ENCODE measurements at regions not wholly inside any gene's neighbourhood (a gene's known extent, or its start where the extent isn't known, plus 50 kb on each side); places are given as distances from the start of the nearest gene placed in this dataset.

DNA sequence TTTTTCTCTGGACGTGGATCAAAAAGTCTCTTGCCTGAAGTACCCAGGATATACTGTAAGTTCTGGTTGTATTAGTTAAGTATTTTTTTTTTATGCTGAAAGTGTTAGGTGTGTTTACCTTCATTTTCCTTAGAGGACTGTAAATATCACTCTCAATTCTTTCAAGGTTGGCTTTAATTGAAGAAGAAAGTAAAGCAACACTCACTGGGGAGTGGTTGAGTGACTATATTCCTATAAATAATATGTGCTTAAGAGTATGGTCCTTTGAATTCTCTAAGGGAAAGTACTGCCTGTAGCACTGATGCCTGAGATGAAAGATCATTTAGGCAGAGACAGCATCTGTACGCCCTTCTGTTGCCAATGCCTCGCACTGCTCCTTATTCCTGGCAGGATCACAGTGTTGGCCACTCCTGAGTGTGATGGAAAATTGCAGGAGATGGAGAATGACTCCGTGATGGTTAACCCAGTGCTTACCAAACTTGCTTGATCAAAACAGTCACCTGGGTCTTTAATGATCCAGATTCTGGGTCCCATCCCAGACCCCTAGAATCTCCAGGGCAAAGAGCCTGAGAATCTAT, 182.0 kb upstream of the MPDZ start:
- H3K36me3 ChIP-seq (ENCODE audit: control insufficient read depth in 2 of 2, insufficient read depth in 2 of 2, low read length in 1 of 2): no peaks in the 10 kb centered on the region
- no peak for DNase-seq (ENCODE audit: low read depth in 6 of 9, low spot score in 9 of 9)
- H3K27ac ChIP-seq (ENCODE audit: low read depth in 1 of 2, low read length in 1 of 2): no peak overlapping the region
- no peaks in the 10 kb centered on the region for H3K9me3 ChIP-seq (ENCODE audit: control insufficient read depth in 2 of 2, insufficient read depth in 1 of 2, low read length in 1 of 2)
- WGBS: 90% methylated on average over 4 of the region's 4 CpGs
- no peaks in the 10 kb centered on the region for H3K27me3 ChIP-seq (ENCODE audit: control insufficient read depth in 2 of 2, insufficient read depth in 1 of 2, low read length in 1 of 2)
- no peak overlapping the region for H3K4me3 ChIP-seq (ENCODE audit: low read length in 2 of 2)
- H3K4me1 ChIP-seq (ENCODE audit: control insufficient read depth in 2 of 2, insufficient read depth in 2 of 2, low read length in 2 of 2): no peaks in the 10 kb centered on the region

DNA sequence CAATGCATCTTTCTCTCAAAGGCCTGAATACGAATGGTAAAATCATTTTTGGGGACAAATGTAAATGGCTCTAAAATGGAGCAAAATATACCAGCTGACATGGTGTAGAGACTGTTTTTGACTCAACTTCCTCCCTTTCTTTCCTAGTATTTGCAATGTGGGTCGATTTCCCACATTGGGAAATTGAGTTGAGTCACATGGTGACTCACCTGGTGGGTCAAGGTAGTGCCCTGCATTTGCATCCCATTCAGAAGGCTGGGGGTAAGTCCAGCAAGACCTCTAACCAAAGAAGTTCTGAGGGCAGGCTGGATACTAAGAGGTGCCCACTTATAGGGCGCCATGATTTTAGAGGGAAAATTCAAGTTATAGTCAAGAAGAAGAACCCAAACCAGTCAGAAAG, 179.6 kb upstream of the MPDZ start:
- no peak for DNase-seq (ENCODE audit: low read depth in 6 of 9, low spot score in 9 of 9)
- H3K27ac ChIP-seq (ENCODE audit: low read depth in 1 of 2, low read length in 1 of 2): no peak overlapping the region
- H3K36me3 ChIP-seq (ENCODE audit: control insufficient read depth in 2 of 2, insufficient read depth in 2 of 2, low read length in 1 of 2): no peaks in the 10 kb centered on the region
- H3K4me1 ChIP-seq (ENCODE audit: control insufficient read depth in 2 of 2, insufficient read depth in 2 of 2, low read length in 2 of 2): no peaks in the 10 kb centered on the region
- no peaks in the 10 kb centered on the region for H3K27me3 ChIP-seq (ENCODE audit: control insufficient read depth in 2 of 2, insufficient read depth in 1 of 2, low read length in 1 of 2)
- H3K9me3 ChIP-seq (ENCODE audit: control insufficient read depth in 2 of 2, insufficient read depth in 1 of 2, low read length in 1 of 2): no peaks in the 10 kb centered on the region
- H3K4me3 ChIP-seq (ENCODE audit: low read length in 2 of 2): no peak overlapping the region
- WGBS: 88% methylated on average over 3 of the region's 3 CpGs

DNA sequence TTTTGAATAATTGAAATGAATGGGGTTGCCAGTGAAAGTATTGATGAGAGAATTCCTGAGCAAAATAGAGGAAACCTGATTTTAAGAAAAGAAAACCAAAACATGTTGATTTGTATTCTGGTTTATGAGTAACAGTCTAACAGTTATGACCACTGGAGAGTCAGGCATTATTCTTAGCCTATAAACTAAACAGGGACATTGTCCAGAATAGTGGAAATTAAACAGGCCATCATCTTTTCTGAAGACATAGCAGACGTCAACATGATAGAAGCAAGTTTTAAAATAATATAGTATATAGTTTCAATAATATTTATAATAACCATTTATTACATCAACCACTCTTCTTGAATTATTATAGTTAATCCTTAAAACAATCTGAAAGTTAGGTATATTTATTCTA, 178.3 kb upstream of the MPDZ start:
- no peak for DNase-seq (ENCODE audit: low read depth in 6 of 9, low spot score in 9 of 9)
- Histone ChIP-seq H3K36me3 (ENCODE audit: control insufficient read depth in 2 of 2, insufficient read depth in 2 of 2, low read length in 1 of 2) (no peaks in the 10 kb centered on the region), H3K4me3 (ENCODE audit: low read length in 2 of 2) (no peak overlapping the region), H3K27ac (ENCODE audit: low read depth in 1 of 2, low read length in 1 of 2) (no peak overlapping the region), H3K4me1 (ENCODE audit: control insufficient read depth in 2 of 2, insufficient read depth in 2 of 2, low read length in 2 of 2) (no peaks in the 10 kb centered on the region), H3K9me3 (ENCODE audit: control insufficient read depth in 2 of 2, insufficient read depth in 1 of 2, low read length in 1 of 2) (no peaks in the 10 kb centered on the region), H3K27me3 (ENCODE audit: control insufficient read depth in 2 of 2, insufficient read depth in 1 of 2, low read length in 1 of 2) (no peaks in the 10 kb centered on the region)
- 99% methylated on average over 1 of the region's 1 CpG for WGBS

DNA sequence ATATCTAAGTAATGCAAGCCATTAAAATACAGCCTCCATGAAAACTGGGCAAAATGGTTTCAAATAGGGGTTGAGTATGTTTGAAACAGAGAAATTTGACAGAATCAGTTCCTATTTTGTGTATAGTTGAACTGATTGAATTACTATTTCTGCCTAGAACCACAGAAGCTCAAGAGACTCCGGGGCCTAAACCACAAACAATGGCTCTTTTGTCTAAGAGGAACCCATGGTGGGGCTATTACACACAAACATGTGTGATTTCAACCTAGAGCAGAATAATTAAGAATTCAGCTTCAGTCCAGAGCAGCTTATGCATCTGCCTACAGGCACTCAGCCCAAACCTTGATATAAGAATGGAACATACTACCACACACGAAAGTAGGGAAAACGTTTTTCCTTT, 171.2 kb upstream of the MPDZ start:
- Histone ChIP-seq H3K27me3 (ENCODE audit: control insufficient read depth in 2 of 2, insufficient read depth in 1 of 2, low read length in 1 of 2) (no peaks in the 10 kb centered on the region), H3K4me1 (ENCODE audit: control insufficient read depth in 2 of 2, insufficient read depth in 2 of 2, low read length in 2 of 2) (no peaks in the 10 kb centered on the region), H3K27ac (ENCODE audit: low read depth in 1 of 2, low read length in 1 of 2) (no peak overlapping the region), H3K36me3 (ENCODE audit: control insufficient read depth in 2 of 2, insufficient read depth in 2 of 2, low read length in 1 of 2) (no peaks in the 10 kb centered on the region), H3K4me3 (ENCODE audit: low read length in 2 of 2) (no peak overlapping the region), H3K9me3 (ENCODE audit: control insufficient read depth in 2 of 2, insufficient read depth in 1 of 2, low read length in 1 of 2) (no peaks in the 10 kb centered on the region)
- WGBS: 56% methylated on average over 3 of the region's 3 CpGs
- no peak for DNase-seq (ENCODE audit: low read depth in 6 of 9, low spot score in 9 of 9)

DNA sequence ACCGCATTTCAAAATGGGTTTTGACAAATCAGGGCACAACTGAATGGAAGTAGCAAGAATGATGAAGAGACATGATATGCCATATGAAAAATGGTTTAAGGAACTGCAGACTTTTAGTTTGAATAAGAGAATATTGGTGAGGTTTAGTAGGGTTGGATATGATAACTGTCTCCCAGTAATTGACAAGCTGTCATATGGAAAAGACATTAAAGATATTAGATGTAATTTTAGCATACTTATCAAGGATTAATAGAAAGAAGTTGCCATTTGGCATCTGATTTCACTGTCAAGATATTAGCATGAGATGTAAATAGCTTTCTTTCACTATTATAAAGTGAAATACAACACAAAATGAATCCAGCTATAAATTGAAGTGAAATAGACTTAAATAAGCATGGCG, 169.0 kb upstream of the MPDZ start:
- no peak overlapping the region for H3K27ac ChIP-seq (ENCODE audit: low read depth in 1 of 2, low read length in 1 of 2)
- no peak for DNase-seq (ENCODE audit: low read depth in 6 of 9, low spot score in 9 of 9)
- H3K27me3 ChIP-seq (ENCODE audit: control insufficient read depth in 2 of 2, insufficient read depth in 1 of 2, low read length in 1 of 2): no peaks in the 10 kb centered on the region
- H3K4me1 ChIP-seq (ENCODE audit: control insufficient read depth in 2 of 2, insufficient read depth in 2 of 2, low read length in 2 of 2): no peaks in the 10 kb centered on the region
- H3K4me3 ChIP-seq (ENCODE audit: low read length in 2 of 2): no peak overlapping the region
- H3K9me3 ChIP-seq (ENCODE audit: control insufficient read depth in 2 of 2, insufficient read depth in 1 of 2, low read length in 1 of 2): no peaks in the 10 kb centered on the region
- H3K36me3 ChIP-seq (ENCODE audit: control insufficient read depth in 2 of 2, insufficient read depth in 2 of 2, low read length in 1 of 2): no peaks in the 10 kb centered on the region
- 94% methylated on average over 2 of the region's 2 CpGs for WGBS

DNA sequence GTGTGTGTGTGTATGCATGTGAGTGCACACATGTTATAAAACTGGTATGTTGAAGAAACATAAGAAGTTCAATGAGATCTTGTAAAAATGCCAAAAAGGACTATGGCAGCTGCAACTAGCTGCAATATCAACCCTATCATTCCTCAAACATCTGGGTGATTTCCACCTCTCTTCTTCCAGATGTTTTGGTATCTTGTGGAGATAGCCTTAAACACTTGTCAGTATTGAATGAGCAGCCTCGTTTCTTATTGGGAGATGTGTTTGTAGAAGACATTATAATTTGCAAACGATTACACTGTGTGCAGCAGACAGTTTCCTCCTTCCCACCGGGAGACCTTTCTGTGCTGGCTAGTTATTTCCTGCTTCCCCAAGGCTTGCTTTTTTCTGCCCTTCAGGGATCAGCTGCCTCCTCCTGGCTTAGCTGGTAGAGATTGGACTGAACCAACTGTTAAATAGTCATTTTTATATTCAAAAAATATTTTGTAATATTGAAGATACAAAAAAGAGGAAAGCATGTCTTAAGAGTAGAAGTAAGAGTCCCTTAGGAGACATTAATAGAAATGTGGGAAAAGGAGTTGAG, 168.4 kb upstream of the MPDZ start:
- Histone ChIP-seq H3K9me3 (ENCODE audit: control insufficient read depth in 2 of 2, insufficient read depth in 1 of 2, low read length in 1 of 2) (no peaks in the 10 kb centered on the region), H3K27me3 (ENCODE audit: control insufficient read depth in 2 of 2, insufficient read depth in 1 of 2, low read length in 1 of 2) (no peaks in the 10 kb centered on the region), H3K36me3 (ENCODE audit: control insufficient read depth in 2 of 2, insufficient read depth in 2 of 2, low read length in 1 of 2) (no peaks in the 10 kb centered on the region), H3K4me1 (ENCODE audit: control insufficient read depth in 2 of 2, insufficient read depth in 2 of 2, low read length in 2 of 2) (no peaks in the 10 kb centered on the region), H3K4me3 (ENCODE audit: low read length in 2 of 2) (no peak overlapping the region), H3K27ac (ENCODE audit: low read depth in 1 of 2, low read length in 1 of 2) (no peak overlapping the region)
- WGBS: 14% methylated on average over 3 of the region's 3 CpGs
- DNase-seq (ENCODE audit: low read depth in 6 of 9, low spot score in 9 of 9): no peak

DNA sequence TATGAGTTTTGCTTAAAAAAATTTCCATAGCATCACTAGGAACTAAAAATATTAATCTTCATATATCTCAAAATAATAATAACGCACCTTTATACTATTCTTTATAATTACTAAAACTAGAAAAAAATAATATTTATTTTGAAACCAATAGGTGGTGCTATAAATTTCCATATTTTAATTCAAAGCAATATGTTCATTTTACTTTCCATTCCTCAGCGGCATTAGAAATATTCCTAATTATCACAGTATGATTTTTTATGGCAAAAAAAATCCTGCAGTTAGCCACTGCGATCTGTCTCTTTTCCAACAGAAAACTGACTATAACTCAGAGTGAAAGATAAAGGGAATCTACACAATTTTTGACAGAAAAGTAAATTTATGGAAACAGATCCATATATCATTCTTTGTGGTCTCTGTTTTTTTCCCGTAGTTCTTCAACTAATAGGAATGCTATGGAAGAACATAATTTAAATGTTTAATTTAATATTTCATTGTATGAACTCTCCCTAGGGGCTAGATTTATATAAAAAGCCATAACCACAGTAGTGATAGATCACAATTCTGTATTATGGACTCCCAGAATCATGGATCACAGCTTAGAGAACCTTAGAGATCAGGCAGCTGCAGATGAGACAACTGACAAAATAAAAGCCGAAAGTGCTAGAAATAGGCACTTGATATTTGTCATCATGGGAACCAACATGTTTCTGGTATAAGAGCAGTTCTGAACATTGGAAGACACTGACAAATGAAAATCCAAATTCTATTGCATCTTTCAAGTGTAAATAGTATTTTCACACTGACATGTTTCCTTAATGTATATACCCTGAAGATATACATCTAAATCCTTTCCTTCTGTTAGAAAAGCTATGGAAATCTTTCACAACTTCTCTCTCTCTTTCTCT, 167.7 kb upstream of the MPDZ start:
- no peaks in the 10 kb centered on the region for H3K4me1 ChIP-seq (ENCODE audit: control insufficient read depth in 2 of 2, insufficient read depth in 2 of 2, low read length in 2 of 2)
- H3K9me3 ChIP-seq (ENCODE audit: control insufficient read depth in 2 of 2, insufficient read depth in 1 of 2, low read length in 1 of 2): no peaks in the 10 kb centered on the region
- no peaks in the 10 kb centered on the region for H3K36me3 ChIP-seq (ENCODE audit: control insufficient read depth in 2 of 2, insufficient read depth in 2 of 2, low read length in 1 of 2)
- no peak for DNase-seq (ENCODE audit: low read depth in 6 of 9, low spot score in 9 of 9)
- no peak overlapping the region for H3K4me3 ChIP-seq (ENCODE audit: low read length in 2 of 2)
- 78% methylated on average over 5 of the region's 5 CpGs for WGBS
- no peaks in the 10 kb centered on the region for H3K27me3 ChIP-seq (ENCODE audit: control insufficient read depth in 2 of 2, insufficient read depth in 1 of 2, low read length in 1 of 2)
- H3K27ac ChIP-seq (ENCODE audit: low read depth in 1 of 2, low read length in 1 of 2): no peak overlapping the region

DNA sequence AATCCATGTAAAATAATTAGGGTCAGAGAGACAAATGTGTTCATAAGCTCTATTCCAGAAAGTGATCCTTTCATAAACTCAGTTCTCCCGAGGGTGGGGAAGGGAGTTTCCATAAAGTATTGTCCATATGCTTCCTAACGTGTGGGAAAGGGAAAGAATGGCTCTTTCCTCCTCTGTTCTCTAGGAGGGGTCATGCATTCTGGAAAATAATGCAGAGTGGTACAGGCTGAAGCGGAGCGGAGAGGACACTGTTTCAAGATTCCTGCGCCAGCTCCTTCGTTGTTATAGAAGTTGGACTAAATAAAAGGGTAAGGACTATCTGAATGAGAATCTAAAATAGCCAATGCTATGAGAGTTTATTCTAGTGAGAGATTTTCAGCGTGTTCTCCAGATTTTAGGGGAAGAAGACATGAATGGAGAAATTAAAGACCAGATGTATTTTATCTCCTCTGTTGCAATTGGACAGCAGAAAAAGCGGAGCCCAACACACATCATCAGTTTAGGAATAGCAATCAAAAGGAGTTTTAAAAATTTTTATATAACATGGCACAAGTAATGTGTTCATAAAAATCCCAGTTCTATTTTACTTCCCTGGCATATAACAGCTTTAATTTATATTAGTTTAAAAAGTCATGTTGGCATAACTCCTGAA, 166.9 kb upstream of the MPDZ start:
- WGBS: 91% methylated on average over 8 of the region's 8 CpGs
- Histone ChIP-seq H3K27me3 (ENCODE audit: control insufficient read depth in 2 of 2, insufficient read depth in 1 of 2, low read length in 1 of 2) (no peaks in the 10 kb centered on the region), H3K27ac (ENCODE audit: low read depth in 1 of 2, low read length in 1 of 2) (no peak overlapping the region), H3K4me3 (ENCODE audit: low read length in 2 of 2) (no peak overlapping the region), H3K36me3 (ENCODE audit: control insufficient read depth in 2 of 2, insufficient read depth in 2 of 2, low read length in 1 of 2) (no peaks in the 10 kb centered on the region), H3K4me1 (ENCODE audit: control insufficient read depth in 2 of 2, insufficient read depth in 2 of 2, low read length in 2 of 2) (no peaks in the 10 kb centered on the region), H3K9me3 (ENCODE audit: control insufficient read depth in 2 of 2, insufficient read depth in 1 of 2, low read length in 1 of 2) (no peaks in the 10 kb centered on the region)
- no peak for DNase-seq (ENCODE audit: low read depth in 6 of 9, low spot score in 9 of 9)

DNA sequence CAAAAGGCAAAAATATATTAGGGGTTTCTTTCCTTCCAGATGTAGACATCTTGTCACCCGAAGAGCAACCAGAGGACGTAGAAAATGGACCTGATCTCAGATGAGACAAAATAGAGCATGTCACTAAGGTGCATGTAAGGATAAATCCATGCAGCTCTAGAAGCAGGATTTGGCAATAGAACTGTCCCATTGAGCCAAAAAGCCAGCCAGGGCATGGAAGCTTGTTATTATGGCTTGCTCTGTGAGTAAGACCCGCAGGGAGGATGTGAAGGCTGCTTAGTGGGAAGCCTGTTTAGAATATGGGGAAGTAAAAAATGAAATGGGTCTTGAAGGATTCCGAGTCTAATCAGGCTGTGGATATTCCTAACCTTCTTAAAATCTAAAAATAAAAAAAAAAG, 165.6 kb upstream of the MPDZ start:
- Histone ChIP-seq H3K27me3 (ENCODE audit: control insufficient read depth in 2 of 2, insufficient read depth in 1 of 2, low read length in 1 of 2) (no peaks in the 10 kb centered on the region), H3K9me3 (ENCODE audit: control insufficient read depth in 2 of 2, insufficient read depth in 1 of 2, low read length in 1 of 2) (no peaks in the 10 kb centered on the region), H3K27ac (ENCODE audit: low read depth in 1 of 2, low read length in 1 of 2) (no peak overlapping the region), H3K4me3 (ENCODE audit: low read length in 2 of 2) (no peak overlapping the region), H3K4me1 (ENCODE audit: control insufficient read depth in 2 of 2, insufficient read depth in 2 of 2, low read length in 2 of 2) (no peaks in the 10 kb centered on the region), H3K36me3 (ENCODE audit: control insufficient read depth in 2 of 2, insufficient read depth in 2 of 2, low read length in 1 of 2) (no peaks in the 10 kb centered on the region)
- DNase-seq (ENCODE audit: low read depth in 6 of 9, low spot score in 9 of 9): no peak
- 53% methylated on average over 4 of the region's 4 CpGs for WGBS
